ENCODE measurements at regions not wholly inside any gene's neighbourhood (a gene's known extent, or its start where the extent isn't known, plus 50 kb on each side); places are given as distances from the start of the nearest gene placed in this dataset.

GRCh38 chr20:60501048-60501447 is 542.8 kb downstream of the CDH26 start:
- TF ChIP-seq SPI1 (IDR thresholded peaks at IDR 0.05; ENCODE audit: low read depth, low read length) = no peak
- no peak for TF ChIP-seq TAF1 (IDR thresholded peaks at IDR 0.05; ENCODE audit: low read depth, low read length)
- no peak for TF ChIP-seq POU2F2 (IDR thresholded peaks at IDR 0.05; ENCODE audit: low read depth, low read length)
- TF ChIP-seq POLR2AphosphoS5 (IDR thresholded peaks at IDR 0.05; ENCODE audit: low read depth, low read length) = no peak
- no peak for TF ChIP-seq PAX5 (IDR thresholded peaks at IDR 0.05; ENCODE audit: insufficient read depth, low read length, severe bottlenecking)
- no peak for TF ChIP-seq POLR2A (IDR thresholded peaks at IDR 0.05; ENCODE audit: low read depth, low read length)
- FAIRE-seq (no peak), DNase-seq (ENCODE audit: insufficient read length, low spot score) (no peak)

GRCh38 chr20:60502881-60503280 is 544.7 kb downstream of the CDH26 start:
- no peak for TF ChIP-seq TAF1 (IDR thresholded peaks at IDR 0.05; ENCODE audit: low read depth, low read length)
- TF ChIP-seq PAX5 (IDR thresholded peaks at IDR 0.05; ENCODE audit: insufficient read depth, low read length, severe bottlenecking) = no peak
- FAIRE-seq (no peak), DNase-seq (ENCODE audit: insufficient read length, low spot score) (no peak)

- DNase-seq (ENCODE audit: insufficient read length, low spot score) (no peak), FAIRE-seq (no peak)
These were observed 547.2 kb downstream of the CDH26 start for GRCh38 chr20:60505423-60505822.

GRCh38 chr20:60506061-60506460 is 547.8 kb downstream of the CDH26 start:
- DNase-seq (ENCODE audit: insufficient read length, low spot score) (no peak), FAIRE-seq (no peak)
- TF ChIP-seq POLR2AphosphoS5 (IDR thresholded peaks at IDR 0.05; ENCODE audit: low read depth, low read length) (no peak), TAF1 (IDR thresholded peaks at IDR 0.05; ENCODE audit: low read depth, low read length) (no peak)

More at GRCh38 chr20:60505423-60505822, 547.2 kb downstream of the CDH26 start:
- TF ChIP-seq SPI1 (IDR thresholded peaks at IDR 0.05; ENCODE audit: low read depth, low read length) (no peak), PAX5 (IDR thresholded peaks at IDR 0.05; ENCODE audit: insufficient read depth, low read length, severe bottlenecking) (no peak), TAF1 (IDR thresholded peaks at IDR 0.05; ENCODE audit: low read depth, low read length) (no peak), POU2F2 (IDR thresholded peaks at IDR 0.05; ENCODE audit: low read depth, low read length) (no peak), POLR2AphosphoS5 (IDR thresholded peaks at IDR 0.05; ENCODE audit: low read depth, low read length) (no peak), POLR2A (IDR thresholded peaks at IDR 0.05; ENCODE audit: low read depth, low read length) (no peak)

GRCh38 chr20:60507087-60507694 is 549.0 kb downstream of the CDH26 start:
- TF ChIP-seq PAX5 (IDR thresholded peaks at IDR 0.05; ENCODE audit: insufficient read depth, low read length, severe bottlenecking) (no peak), SPI1 (IDR thresholded peaks at IDR 0.05; ENCODE audit: low read depth, low read length) (no peak), POLR2AphosphoS5 (IDR thresholded peaks at IDR 0.05; ENCODE audit: low read depth, low read length) (no peak), TAF1 (IDR thresholded peaks at IDR 0.05; ENCODE audit: low read depth, low read length) (no peak), POU2F2 (IDR thresholded peaks at IDR 0.05; ENCODE audit: low read depth, low read length) (no peak), POLR2A (IDR thresholded peaks at IDR 0.05; ENCODE audit: low read depth, low read length) (no peak)
- FAIRE-seq = no peak

GRCh38 chr20:60509407-60509806 is 551.2 kb downstream of the CDH26 start:
- no peak for FAIRE-seq
- TF ChIP-seq SPI1 (IDR thresholded peaks at IDR 0.05; ENCODE audit: low read depth, low read length) (no peak), POU2F2 (IDR thresholded peaks at IDR 0.05; ENCODE audit: low read depth, low read length) (no peak), POLR2A (IDR thresholded peaks at IDR 0.05; ENCODE audit: low read depth, low read length) (no peak), POLR2AphosphoS5 (IDR thresholded peaks at IDR 0.05; ENCODE audit: low read depth, low read length) (no peak), TAF1 (IDR thresholded peaks at IDR 0.05; ENCODE audit: low read depth, low read length) (no peak), PAX5 (IDR thresholded peaks at IDR 0.05; ENCODE audit: insufficient read depth, low read length, severe bottlenecking) (no peak)
- no peak for DNase-seq (ENCODE audit: insufficient read length, low spot score)

More at GRCh38 chr20:60507087-60507694, 549.0 kb downstream of the CDH26 start:
- no peak for DNase-seq (ENCODE audit: insufficient read length, low spot score)

- no peak for DNase-seq (ENCODE audit: insufficient read length, low spot score)
- no peak for TF ChIP-seq SPI1 (IDR thresholded peaks at IDR 0.05; ENCODE audit: low read depth, low read length)
- no peak for TF ChIP-seq POU2F2 (IDR thresholded peaks at IDR 0.05; ENCODE audit: low read depth, low read length)
- no peak for TF ChIP-seq TAF1 (IDR thresholded peaks at IDR 0.05; ENCODE audit: low read depth, low read length)
- no peak for TF ChIP-seq POLR2A (IDR thresholded peaks at IDR 0.05; ENCODE audit: low read depth, low read length)
- TF ChIP-seq PAX5 (IDR thresholded peaks at IDR 0.05; ENCODE audit: insufficient read depth, low read length, severe bottlenecking) = no peak
- TF ChIP-seq POLR2AphosphoS5 (IDR thresholded peaks at IDR 0.05; ENCODE audit: low read depth, low read length) = no peak
- no peak for FAIRE-seq
These were observed 552.1 kb downstream of the CDH26 start for GRCh38 chr20:60510356-60510755.

GRCh38 chr20:60512443-60512842 is 554.2 kb downstream of the CDH26 start:
- DNase-seq (ENCODE audit: insufficient read length, low spot score) (no peak), FAIRE-seq (no peak)
- TF ChIP-seq POLR2AphosphoS5 (IDR thresholded peaks at IDR 0.05; ENCODE audit: low read depth, low read length) = no peak
- no peak for TF ChIP-seq TAF1 (IDR thresholded peaks at IDR 0.05; ENCODE audit: low read depth, low read length)
- no peak for TF ChIP-seq PAX5 (IDR thresholded peaks at IDR 0.05; ENCODE audit: insufficient read depth, low read length, severe bottlenecking)
- no peak for TF ChIP-seq POU2F2 (IDR thresholded peaks at IDR 0.05; ENCODE audit: low read depth, low read length)
- no peak for TF ChIP-seq SPI1 (IDR thresholded peaks at IDR 0.05; ENCODE audit: low read depth, low read length)
- no peak for TF ChIP-seq POLR2A (IDR thresholded peaks at IDR 0.05; ENCODE audit: low read depth, low read length)

GRCh38 chr20:60513141-60513540 is 554.9 kb downstream of the CDH26 start:
- TF ChIP-seq POU2F2 (IDR thresholded peaks at IDR 0.05; ENCODE audit: low read depth, low read length) (no peak), POLR2A (IDR thresholded peaks at IDR 0.05; ENCODE audit: low read depth, low read length) (no peak), PAX5 (IDR thresholded peaks at IDR 0.05; ENCODE audit: insufficient read depth, low read length, severe bottlenecking) (no peak), SPI1 (IDR thresholded peaks at IDR 0.05; ENCODE audit: low read depth, low read length) (no peak), TAF1 (IDR thresholded peaks at IDR 0.05; ENCODE audit: low read depth, low read length) (no peak), POLR2AphosphoS5 (IDR thresholded peaks at IDR 0.05; ENCODE audit: low read depth, low read length) (no peak)

GRCh38 chr20:60516442-60516841 is 558.2 kb downstream of the CDH26 start:
- DNase-seq (ENCODE audit: insufficient read length, low spot score) (no peak), FAIRE-seq (no peak)
- TF ChIP-seq POLR2A (IDR thresholded peaks at IDR 0.05; ENCODE audit: low read depth, low read length) = no peak
- TF ChIP-seq SPI1 (IDR thresholded peaks at IDR 0.05; ENCODE audit: low read depth, low read length) = no peak
- no peak for TF ChIP-seq POLR2AphosphoS5 (IDR thresholded peaks at IDR 0.05; ENCODE audit: low read depth, low read length)
- no peak for TF ChIP-seq PAX5 (IDR thresholded peaks at IDR 0.05; ENCODE audit: insufficient read depth, low read length, severe bottlenecking)
- TF ChIP-seq TAF1 (IDR thresholded peaks at IDR 0.05; ENCODE audit: low read depth, low read length) = no peak
- no peak for TF ChIP-seq POU2F2 (IDR thresholded peaks at IDR 0.05; ENCODE audit: low read depth, low read length)

More at GRCh38 chr20:60513141-60513540, 554.9 kb downstream of the CDH26 start:
- FAIRE-seq = no peak
- DNase-seq (ENCODE audit: insufficient read length, low spot score) = no peak

Data from GM12891 (cell line).